Mucosa of descending colon (tissue), 3 donors: ENCODE measurements at regions not wholly inside any gene's neighbourhood (a gene's known extent, or its start where the extent isn't known, plus 50 kb on each side); places are given as distances from the start of the nearest gene placed in this dataset.
"Not testable (repeated sequence)": the region's sequence is repeated elsewhere in the genome, so short reads cannot be mapped to it uniquely, and the experiment has no call there.

ENCODE experiments used
- ATAC-seq: fragments of 200-7000 bp; cut with Tn5 transposase; one replicate; pipeline ENCODE4 v1.9.1; 2020; ENCODE audit warnings: mild to moderate bottlenecking, moderate library complexity
- DNase-seq, 3 donors: peaks; one replicate each; pipeline ENCODE4 v3.0.0-alpha.2; 2020
- H3K36me3 ChIP-seq: fragments of 200-600 bp; one replicate; pipeline ENCODE4 v1.8.0; 2021; ENCODE audit warnings: low read depth, mild to moderate bottlenecking
- H3K4me1 ChIP-seq: fragments of 200-600 bp; one replicate; pipeline ENCODE4 v1.8.0; 2021; ENCODE audit warnings: low read depth, mild to moderate bottlenecking
- H3K4me3 ChIP-seq: fragments of 200-600 bp; one replicate; pipeline ENCODE4 v1.8.0; 2021; ENCODE audit warnings: mild to moderate bottlenecking
- H3K9me3 ChIP-seq: fragments of 200-600 bp; one replicate; pipeline ENCODE4 v1.8.0; 2021; ENCODE audit warnings: mild to moderate bottlenecking
- intact Hi-C, 2 donors: fragments of 100-400 bp; cut with DNase I in 1 of 2; cut with micrococcal nuclease in 1 of 2; formaldehyde crosslinking; loops; one replicate each; pipeline versions ENCODE4 v1.11.0 to v1.11.1; 2022; cut with DNase I, micrococcal nuclease
- TF ChIP-seq, protein P1 (sequence below): fragments of 200-600 bp; IDR thresholded peaks from one replicate; pipeline ENCODE4 v1.8.0; 2022; ENCODE audit warnings: antibody characterized with exemption, mild to moderate bottlenecking
- donor health status: DM: no; HTN: no; CAD: no; lungs with moderate emphysema.
- donor health status: DM: no; HTN: no; CAD: no.
- donor health status: DM: no; HTN: yes; CAD: no.

DNA sequence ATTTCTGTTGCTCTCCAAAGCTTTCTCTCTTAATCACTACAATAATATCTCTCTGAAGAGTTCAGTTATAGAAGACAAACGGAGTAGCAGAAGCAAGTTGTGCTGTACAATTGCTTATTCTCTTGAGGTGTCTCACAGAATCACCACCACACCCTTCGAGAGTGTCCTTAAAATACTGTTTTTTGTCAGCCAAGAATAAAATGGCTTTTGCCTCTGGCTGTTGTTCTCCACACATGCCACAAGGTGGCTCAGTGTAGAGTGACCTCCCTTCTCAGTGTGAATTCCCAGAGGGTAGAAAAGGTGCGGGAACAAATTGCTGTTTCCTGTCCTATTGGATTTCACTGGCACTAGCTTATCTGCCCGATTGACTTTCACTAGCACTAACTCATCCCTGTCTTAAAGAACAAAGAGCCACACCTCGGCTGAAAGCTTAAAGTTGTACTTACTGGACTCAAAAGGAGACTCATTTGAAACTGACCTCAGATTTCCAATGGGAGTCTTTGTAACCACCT lies 134.2 kb upstream of the SATB1 start:
- peak in 1 of 3 donors; percentile 46 for DNase-seq
- no peaks in the 10 kb centered on the region for H3K9me3 ChIP-seq
- TF ChIP-seq, protein P1, sequence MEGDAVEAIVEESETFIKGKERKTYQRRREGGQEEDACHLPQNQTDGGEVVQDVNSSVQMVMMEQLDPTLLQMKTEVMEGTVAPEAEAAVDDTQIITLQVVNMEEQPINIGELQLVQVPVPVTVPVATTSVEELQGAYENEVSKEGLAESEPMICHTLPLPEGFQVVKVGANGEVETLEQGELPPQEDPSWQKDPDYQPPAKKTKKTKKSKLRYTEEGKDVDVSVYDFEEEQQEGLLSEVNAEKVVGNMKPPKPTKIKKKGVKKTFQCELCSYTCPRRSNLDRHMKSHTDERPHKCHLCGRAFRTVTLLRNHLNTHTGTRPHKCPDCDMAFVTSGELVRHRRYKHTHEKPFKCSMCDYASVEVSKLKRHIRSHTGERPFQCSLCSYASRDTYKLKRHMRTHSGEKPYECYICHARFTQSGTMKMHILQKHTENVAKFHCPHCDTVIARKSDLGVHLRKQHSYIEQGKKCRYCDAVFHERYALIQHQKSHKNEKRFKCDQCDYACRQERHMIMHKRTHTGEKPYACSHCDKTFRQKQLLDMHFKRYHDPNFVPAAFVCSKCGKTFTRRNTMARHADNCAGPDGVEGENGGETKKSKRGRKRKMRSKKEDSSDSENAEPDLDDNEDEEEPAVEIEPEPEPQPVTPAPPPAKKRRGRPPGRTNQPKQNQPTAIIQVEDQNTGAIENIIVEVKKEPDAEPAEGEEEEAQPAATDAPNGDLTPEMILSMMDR: peak; percentile 57
- ATAC-seq: peak; percentile 94
- H3K4me1 ChIP-seq: no peaks in the 10 kb centered on the region
- H3K4me3 ChIP-seq: no peak overlapping the region
- intact Hi-C loops: loop anchor here in 1 of 2 donors (2.0 kb wide), 1 partner anchor 199 kb away; no protein-coding TSS in a partner anchor
- H3K36me3 ChIP-seq: no peaks in the 10 kb centered on the region

DNA sequence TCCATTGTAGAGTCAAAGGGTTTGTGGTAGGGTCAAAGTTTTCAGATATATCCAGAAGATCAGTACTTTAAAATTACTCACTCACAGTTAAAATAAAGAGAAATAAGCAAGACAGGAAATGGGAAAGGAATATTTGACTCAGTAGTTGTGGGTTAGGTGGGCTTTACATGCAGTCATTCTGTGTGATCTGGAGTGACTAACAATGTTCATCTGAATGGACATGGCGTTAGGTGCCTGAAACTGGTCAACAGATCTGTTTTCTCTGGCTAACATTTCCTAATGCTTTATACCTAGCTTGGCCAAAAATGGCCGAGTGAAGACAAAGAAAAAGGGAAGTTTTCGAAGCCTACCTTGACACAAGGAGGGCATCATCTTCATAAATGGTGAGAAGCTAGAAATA lies 133.4 kb upstream of the SATB1 start:
- Histone ChIP-seq H3K9me3 (no peaks in the 10 kb centered on the region), H3K4me1 (no peaks in the 10 kb centered on the region), H3K4me3 (no peak overlapping the region), H3K36me3 (no peaks in the 10 kb centered on the region)
- intact Hi-C loops: loop anchor here in 1 of 2 donors (2.0 kb wide), 1 partner anchor 200 kb away; no protein-coding TSS in a partner anchor
- DNase-seq (no peak), ATAC-seq (no peak)
- TF ChIP-seq, protein P1: no peak

DNA sequence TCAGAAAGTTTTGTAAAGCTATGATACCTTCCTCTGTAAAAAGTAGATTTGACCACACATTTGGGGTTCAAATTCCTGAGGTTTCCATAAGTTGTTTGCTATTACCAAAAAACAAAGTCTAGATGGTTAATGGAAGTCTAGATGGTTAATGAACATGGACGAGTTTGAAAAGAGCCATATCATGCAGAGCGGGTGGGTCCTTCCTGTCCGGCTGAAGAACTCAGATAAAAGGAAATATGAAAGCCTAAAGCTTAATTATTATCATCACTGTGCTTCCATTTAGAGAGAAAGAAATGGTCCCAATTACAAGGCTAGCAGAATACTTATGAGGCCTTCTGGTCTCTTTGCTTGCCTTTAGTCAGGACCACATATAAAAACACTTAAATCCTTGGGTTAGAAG lies 132.1 kb upstream of the SATB1 start:
- no peak for DNase-seq
- H3K4me3 ChIP-seq: no peak overlapping the region
- H3K9me3 ChIP-seq: no peaks in the 10 kb centered on the region
- H3K4me1 ChIP-seq: no peaks in the 10 kb centered on the region
- no peaks in the 10 kb centered on the region for H3K36me3 ChIP-seq
- ATAC-seq: no peak
- TF ChIP-seq, protein P1: no peak
- intact Hi-C loops: no loop called here

DNA sequence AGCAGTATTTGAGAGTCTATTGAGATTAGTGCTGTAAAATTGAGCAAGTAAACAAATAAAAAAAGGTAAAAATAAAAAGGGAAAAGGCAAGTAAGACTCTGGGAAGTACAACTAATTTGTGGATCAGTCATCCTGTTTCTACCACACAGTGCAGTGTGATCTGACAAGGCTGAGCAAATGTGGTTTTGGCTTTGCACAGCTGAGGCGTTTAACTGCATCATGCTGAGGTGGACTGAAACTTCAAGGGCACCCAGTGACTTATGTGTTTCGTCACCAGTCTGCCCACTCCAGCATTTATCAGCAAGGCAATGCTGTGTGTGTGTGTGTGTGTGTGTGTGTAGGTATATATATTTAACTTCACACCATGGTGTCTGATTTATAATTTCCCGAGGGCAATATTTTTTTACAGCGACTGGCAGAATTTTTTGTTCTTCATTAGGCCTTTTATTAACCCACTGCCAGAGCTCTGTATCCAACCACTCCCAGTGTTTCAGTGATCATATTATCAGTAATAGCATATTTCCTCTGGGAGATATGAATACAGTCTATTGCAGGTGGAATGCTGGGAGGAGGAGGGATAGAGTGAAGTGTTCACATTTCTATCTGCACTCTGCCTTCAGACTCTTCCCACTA lies 131.5 kb upstream of the SATB1 start:
- TF ChIP-seq, protein P1: no peak
- Histone ChIP-seq H3K36me3 (no peaks in the 10 kb centered on the region), H3K4me3 (no peak overlapping the region), H3K9me3 (no peaks in the 10 kb centered on the region), H3K4me1 (no peaks in the 10 kb centered on the region)
- DNase-seq (peak in 1 of 3 donors; percentile 4), ATAC-seq (peak; percentile 48)
- intact Hi-C loops: no loop called here

DNA sequence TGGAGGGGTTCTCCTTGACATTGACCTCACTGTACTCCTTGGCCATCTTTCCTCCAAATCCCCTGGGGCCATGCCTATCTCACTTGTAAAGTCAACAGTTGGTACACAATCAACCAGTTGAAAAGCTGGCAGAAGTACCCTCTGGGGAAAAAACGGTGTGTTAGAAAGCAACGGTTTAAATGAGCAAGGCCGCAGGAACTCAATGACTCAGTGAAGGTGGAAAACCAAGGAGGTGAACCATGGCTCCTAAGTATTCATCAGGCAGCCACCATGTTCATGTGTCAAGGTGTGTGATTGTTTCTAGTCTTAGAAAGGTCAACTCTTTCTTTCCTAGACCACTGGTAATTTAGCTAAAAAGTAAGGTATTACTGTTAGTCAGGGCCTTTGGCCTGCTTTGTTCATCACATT lies 130.9 kb upstream of the SATB1 start:
- no peak overlapping the region for H3K4me3 ChIP-seq
- no peaks in the 10 kb centered on the region for H3K9me3 ChIP-seq
- TF ChIP-seq, protein P1: no peak
- DNase-seq (no peak), ATAC-seq (no peak)
- H3K36me3 ChIP-seq: no peaks in the 10 kb centered on the region
- no peaks in the 10 kb centered on the region for H3K4me1 ChIP-seq
- intact Hi-C loops: no loop called here

DNA sequence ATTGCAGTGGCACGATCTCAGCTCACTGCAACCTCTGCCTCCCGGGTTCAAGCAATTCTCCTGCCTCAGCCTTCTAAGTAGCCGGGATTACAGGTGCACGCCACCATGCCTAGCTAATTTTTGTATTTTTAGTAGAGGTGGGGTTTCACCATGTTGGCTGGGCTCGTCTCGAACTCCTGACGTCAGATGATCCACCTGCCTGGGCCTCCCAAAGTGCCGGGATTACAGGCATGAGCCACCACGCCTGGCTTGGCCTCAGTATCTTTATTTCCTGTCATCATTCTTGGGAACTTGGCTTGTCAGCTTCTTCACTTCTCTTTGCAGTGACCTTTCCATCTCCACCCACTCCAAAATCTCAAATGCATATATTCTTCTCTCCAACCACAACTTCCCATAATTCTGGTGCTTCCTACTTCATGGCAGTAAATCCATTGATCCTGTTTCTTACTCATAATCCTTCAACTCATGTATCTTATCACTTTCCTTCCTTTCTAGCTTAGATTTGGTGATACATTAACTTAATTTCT lies 127.5 kb upstream of the SATB1 start:
- DNase-seq, ATAC-seq, H3K4me3 ChIP-seq, H3K4me1 ChIP-seq, H3K36me3 ChIP-seq, intact Hi-C loops, H3K9me3 ChIP-seq: not testable (repeated sequence)
